Natural killer cell (primary cell): ENCODE measurements at regions not wholly inside any gene's neighbourhood (a gene's known extent, or its start where the extent isn't known, plus 50 kb on each side); places are given as distances from the start of the nearest gene placed in this dataset.

Experiments used
- ATAC-seq, 3 donors: fragments of 150-1000 bp in 2 of 3; fragments of 200-7000 bp in 1 of 3; cut with Tn5 transposase; 1 replicate in 1 of 3; 2 replicates in 2 of 3; pipeline ENCODE4 v1.10.0; 2021; ENCODE audit warnings: mild to moderate bottlenecking in 2 of 3, moderate library complexity in 2 of 3
- DNase-seq, 2 donors: peaks; one replicate each; pipeline versions ENCODE4 v3.0.0 to v3.0.0-alpha.2; 2013 to 2021; ENCODE audit warnings: mixed read lengths in 1 of 2
- H3K27ac ChIP-seq: one replicate; pipeline ENCODE4 v1.5.1; 2013; ENCODE audit warnings: mild to moderate bottlenecking, low read length
- H3K27me3 ChIP-seq: one replicate; pipeline ENCODE4 v1.6.1; 2013; ENCODE audit warnings: low read length; ENCODE audit not compliant: control insufficient read depth, insufficient read depth
- H3K36me3 ChIP-seq: one replicate; pipeline ENCODE4 v1.6.1; 2013; ENCODE audit warnings: low read length; ENCODE audit not compliant: control insufficient read depth, insufficient read depth
- H3K4me1 ChIP-seq: one replicate; pipeline ENCODE4 v1.6.1; 2013; ENCODE audit warnings: low read length; ENCODE audit not compliant: control insufficient read depth, insufficient read depth
- H3K4me3 ChIP-seq: one replicate; pipeline ENCODE4 v1.5.1; 2013; ENCODE audit warnings: low read length
- H3K9me3 ChIP-seq: one replicate; pipeline ENCODE4 v1.6.1; 2013; ENCODE audit warnings: low read length; ENCODE audit not compliant: control insufficient read depth, insufficient read depth
- H3K27ac Mint-ChIP-seq, 2 donors: one replicate each; pipeline ENCODE4 v1.8.0; 2022; ENCODE audit warnings: mild to moderate bottlenecking in 2 of 2, mixed read lengths in 2 of 2, moderate library complexity in 1 of 2
- H3K27me3 Mint-ChIP-seq, 2 donors: one replicate each; pipeline ENCODE4 v1.8.0; 2022; ENCODE audit warnings: low read depth in 2 of 2, mixed read lengths in 2 of 2
- H3K36me3 Mint-ChIP-seq: one replicate; pipeline ENCODE4 v1.8.0; 2022; ENCODE audit warnings: mixed read lengths
- H3K4me1 Mint-ChIP-seq, 2 donors: one replicate each; pipeline ENCODE4 v1.8.0; 2022; ENCODE audit warnings: mixed read lengths in 2 of 2
- H3K4me3 Mint-ChIP-seq: one replicate; pipeline ENCODE4 v1.8.0; 2022; ENCODE audit warnings: mild to moderate bottlenecking, moderate library complexity, mixed read lengths
- H3K9me3 Mint-ChIP-seq, 2 donors: one replicate each; pipeline ENCODE4 v1.8.0; 2022; ENCODE audit warnings: mixed read lengths in 2 of 2
- CTCF ChIP-seq: fragments of 200-600 bp; IDR thresholded peaks from one replicate; pipeline ENCODE4 v1.8.0; 2022; ENCODE audit warnings: antibody characterized with exemption
- WGBS: methylation state at CpG from one replicate; pipeline ENCODE4 v1.1.7; 2013; ENCODE audit warnings: missing lambda C conversion rate; ENCODE audit not compliant: insufficient coverage; 5-methylcytosine and 5-hydroxymethylcytosine counted together
- intact Hi-C: fragments of 100-400 bp; cut with micrococcal nuclease; formaldehyde crosslinking; loops from one replicate; pipeline ENCODE4 v1.14.2; 2022

- Histone ChIP-seq H3K4me1 (no peaks in the 10 kb centered on the region), H3K27ac (no peak overlapping the region), H3K9me3 (no peaks in the 10 kb centered on the region), H3K36me3 (no peaks in the 10 kb centered on the region), H3K27me3 (no peaks in the 10 kb centered on the region), H3K4me3 (no peak overlapping the region)
- intact Hi-C loops = no loop called here
- Mint-ChIP-seq H3K36me3 (no peaks in the 10 kb centered on the region), H3K27me3 (peaks cover 3 to 6% of the 10 kb centered on the region in 2 donors), H3K27ac (no peak overlapping the region), H3K4me3 (no peak overlapping the region), H3K9me3 (no peaks in the 10 kb centered on the region), H3K4me1 (no peaks in the 10 kb centered on the region)
- DNase-seq (no peak), ATAC-seq (no peak)
- TF ChIP-seq CTCF = no peak
- 73% methylated on average over 2 of the region's 2 CpGs for WGBS
Observed at GRCh38 chr3:87969620-87970019, 89.2 kb downstream of the CGGBP1 start.

DNA sequence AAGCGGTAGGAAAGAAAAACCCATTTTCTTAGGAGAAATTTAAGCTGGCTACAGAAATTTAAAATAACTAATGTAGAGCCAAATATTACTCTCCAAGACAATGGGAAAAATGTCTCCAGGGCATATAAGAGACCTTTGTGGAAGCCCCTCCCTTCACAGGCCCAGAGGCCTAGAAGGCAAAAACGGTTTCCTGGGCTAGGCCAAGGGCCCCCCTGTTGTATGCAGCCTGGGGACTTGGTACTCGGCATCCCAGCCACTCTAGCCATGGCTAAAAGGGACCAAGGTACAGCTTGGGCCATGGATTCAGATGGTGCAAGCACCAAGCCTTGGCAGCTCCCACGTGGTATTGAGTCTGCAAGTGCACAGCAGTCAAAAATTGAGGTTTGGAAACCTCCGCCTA, 90.1 kb downstream of the CGGBP1 start:
- Histone ChIP-seq H3K4me1 (no peaks in the 10 kb centered on the region), H3K9me3 (no peaks in the 10 kb centered on the region), H3K27me3 (no peaks in the 10 kb centered on the region), H3K4me3 (no peak overlapping the region), H3K36me3 (no peaks in the 10 kb centered on the region), H3K27ac (no peak overlapping the region)
- WGBS = 82% methylated on average over 4 of the region's 5 CpGs
- no peak overlapping the region for H3K27ac Mint-ChIP-seq
- no peak overlapping the region for H3K4me3 Mint-ChIP-seq
- intact Hi-C loops = no loop called here
- ATAC-seq (no peak), DNase-seq (no peak)
- no peaks in the 10 kb centered on the region for H3K36me3 Mint-ChIP-seq
- no peaks in the 10 kb centered on the region for H3K9me3 Mint-ChIP-seq
- peaks cover 5 to 6% of the 10 kb centered on the region in 2 donors for H3K27me3 Mint-ChIP-seq
- TF ChIP-seq CTCF = no peak
- H3K4me1 Mint-ChIP-seq = no peaks in the 10 kb centered on the region

DNA sequence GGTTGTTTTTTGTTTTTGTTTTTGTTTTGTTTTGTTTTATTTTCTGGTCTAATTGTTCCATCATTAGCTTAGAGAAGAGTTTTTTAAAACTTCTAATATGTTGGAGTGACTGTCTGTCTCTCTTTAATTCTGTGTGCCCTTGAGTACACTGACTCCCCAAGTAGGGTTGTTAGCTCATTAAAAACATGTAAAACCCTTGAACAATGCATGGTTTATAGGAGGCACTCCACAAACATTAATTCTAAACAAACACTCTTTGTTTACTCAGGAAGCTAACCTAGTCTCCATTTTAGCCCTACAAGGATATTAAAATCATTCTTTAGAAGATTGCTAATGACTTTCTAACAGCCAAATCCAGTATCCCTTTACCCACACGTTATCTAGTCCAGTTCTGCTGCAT, 100.5 kb downstream of the CGGBP1 start:
- no peaks in the 10 kb centered on the region for H3K4me1 ChIP-seq
- no peak overlapping the region for H3K4me3 ChIP-seq
- Mint-ChIP-seq H3K36me3 (no peaks in the 10 kb centered on the region), H3K4me3 (no peak overlapping the region), H3K4me1 (no peaks in the 10 kb centered on the region), H3K9me3 (peaks cover 0 to 3% of the 10 kb centered on the region in 2 donors), H3K27me3 (peaks cover 0 to 3% of the 10 kb centered on the region in 2 donors), H3K27ac (no peak overlapping the region)
- ATAC-seq (no peak), DNase-seq (no peak)
- no peak overlapping the region for H3K27ac ChIP-seq
- WGBS = 74% methylated on average over 1 of the region's 1 CpG
- TF ChIP-seq CTCF = no peak
- H3K36me3 ChIP-seq = no peaks in the 10 kb centered on the region
- no peaks in the 10 kb centered on the region for H3K9me3 ChIP-seq
- no peaks in the 10 kb centered on the region for H3K27me3 ChIP-seq
- intact Hi-C loops = no loop called here

DNA sequence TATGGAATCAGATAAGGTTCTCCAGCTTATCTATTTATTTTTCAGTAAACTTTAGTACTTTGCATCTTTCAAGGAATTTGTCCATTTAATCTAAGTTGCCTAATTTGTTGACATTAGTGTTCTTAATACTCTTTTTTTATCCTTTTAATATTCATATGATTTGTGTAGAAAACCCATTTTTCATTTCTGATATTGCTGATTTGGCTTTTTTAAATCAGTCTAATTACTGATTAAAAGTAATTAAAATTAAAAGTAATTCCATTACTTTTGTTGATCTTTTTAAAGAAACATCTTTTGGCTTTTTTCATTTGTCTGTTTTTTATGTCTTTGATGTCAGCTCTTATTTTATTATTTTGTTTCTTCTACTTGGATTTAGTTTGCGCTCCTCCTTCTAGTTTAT, 101.2 kb downstream of the CGGBP1 start:
- no CpG with 5 or more reads among the region's 1 CpG for WGBS
- no peak overlapping the region for H3K27ac Mint-ChIP-seq
- Histone ChIP-seq H3K4me3 (no peak overlapping the region), H3K4me1 (no peaks in the 10 kb centered on the region), H3K27ac (no peak overlapping the region), H3K27me3 (no peaks in the 10 kb centered on the region), H3K9me3 (no peaks in the 10 kb centered on the region), H3K36me3 (no peaks in the 10 kb centered on the region)
- intact Hi-C loops = no loop called here
- no peaks in the 10 kb centered on the region for H3K36me3 Mint-ChIP-seq
- no peak overlapping the region for H3K4me3 Mint-ChIP-seq
- DNase-seq = no peak
- peaks cover 0 to 3% of the 10 kb centered on the region in 2 donors for H3K9me3 Mint-ChIP-seq
- H3K27me3 Mint-ChIP-seq = peaks cover 0 to 3% of the 10 kb centered on the region in 2 donors
- no peak for ATAC-seq
- H3K4me1 Mint-ChIP-seq = no peaks in the 10 kb centered on the region
- TF ChIP-seq CTCF = no peak
